K562 (cell line): ENCODE measurements at regions not wholly inside any gene's neighbourhood (a gene's known extent, or its start where the extent isn't known, plus 50 kb on each side); places are given as distances from the start of the nearest gene placed in this dataset.

Experiments used
- BCL6 ChIP-seq: fragments of 250-450 bp; sonication (Bioruptor Pico); IDR thresholded peaks from 2 replicates; pipeline ENCODE4 v1.4.0; 2020
- HES1 ChIP-seq: fragments of 450-650 bp; IDR thresholded peaks from 2 replicates; pipeline ENCODE4 v1.6.1; 2016; ENCODE audit warnings: low read depth, mild to moderate bottlenecking, moderate library complexity
- NFIX ChIP-seq: fragments of 250-450 bp; sonication (Bioruptor Pico); IDR thresholded peaks from 2 replicates; pipeline ENCODE4 v1.4.0; 2020; ENCODE audit warnings: low read depth, mild to moderate bottlenecking, moderate library complexity
- ZFP30 ChIP-seq: fragments of 250-450 bp; sonication (Bioruptor Pico); IDR thresholded peaks from 2 replicates; pipeline ENCODE4 v1.8.0; 2022; ENCODE audit warnings: moderate library complexity, mild to moderate bottlenecking, inconsistent platforms, borderline replicate concordance
- ZKSCAN1 ChIP-seq: fragments of 150-350 bp; IDR thresholded peaks from 2 replicates; pipeline ENCODE4 v1.6.1; 2016; ENCODE audit warnings: low read depth, low read length
- ZNF695 ChIP-seq: fragments of 450-650 bp; formaldehyde crosslinking; IDR thresholded peaks from 2 replicates; pipeline ENCODE4 v1.4.0; 2020; ENCODE audit warnings: mild to moderate bottlenecking, moderate library complexity
- ZNF778 ChIP-seq: fragments of 450-650 bp; formaldehyde crosslinking; IDR thresholded peaks from 2 replicates; pipeline ENCODE4 v1.4.0; 2020; ENCODE audit warnings: mild to moderate bottlenecking, moderate library complexity
- TF ChIP-seq, protein P1 (sequence below): sonication (generic); formaldehyde crosslinking; IDR thresholded peaks from 2 replicates; pipeline ENCODE4 v1.8.0; 2023; ENCODE audit warnings: missing genetic modification reagents, mild to moderate bottlenecking, borderline replicate concordance

DNA sequence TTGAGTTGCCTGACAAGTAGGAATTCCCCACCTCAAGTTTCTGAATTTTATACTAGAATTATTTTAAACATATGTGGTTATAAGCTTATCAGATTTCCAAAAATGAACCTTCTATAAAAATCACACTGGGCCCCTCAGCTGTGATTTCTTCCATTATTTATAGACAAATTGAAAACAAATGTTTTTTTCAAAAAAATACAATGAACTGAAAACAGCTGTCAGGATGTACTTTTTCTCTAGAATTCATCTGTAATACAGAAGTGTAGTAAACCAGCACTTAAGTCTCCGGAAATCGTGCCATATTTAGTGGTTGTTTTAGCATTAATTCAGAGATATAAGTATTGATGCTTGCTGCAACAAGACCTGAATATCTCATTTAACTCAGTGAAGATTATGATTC lies 74.0 kb downstream of the SPRY1 start (continued):
- TF ChIP-seq, protein P1, sequence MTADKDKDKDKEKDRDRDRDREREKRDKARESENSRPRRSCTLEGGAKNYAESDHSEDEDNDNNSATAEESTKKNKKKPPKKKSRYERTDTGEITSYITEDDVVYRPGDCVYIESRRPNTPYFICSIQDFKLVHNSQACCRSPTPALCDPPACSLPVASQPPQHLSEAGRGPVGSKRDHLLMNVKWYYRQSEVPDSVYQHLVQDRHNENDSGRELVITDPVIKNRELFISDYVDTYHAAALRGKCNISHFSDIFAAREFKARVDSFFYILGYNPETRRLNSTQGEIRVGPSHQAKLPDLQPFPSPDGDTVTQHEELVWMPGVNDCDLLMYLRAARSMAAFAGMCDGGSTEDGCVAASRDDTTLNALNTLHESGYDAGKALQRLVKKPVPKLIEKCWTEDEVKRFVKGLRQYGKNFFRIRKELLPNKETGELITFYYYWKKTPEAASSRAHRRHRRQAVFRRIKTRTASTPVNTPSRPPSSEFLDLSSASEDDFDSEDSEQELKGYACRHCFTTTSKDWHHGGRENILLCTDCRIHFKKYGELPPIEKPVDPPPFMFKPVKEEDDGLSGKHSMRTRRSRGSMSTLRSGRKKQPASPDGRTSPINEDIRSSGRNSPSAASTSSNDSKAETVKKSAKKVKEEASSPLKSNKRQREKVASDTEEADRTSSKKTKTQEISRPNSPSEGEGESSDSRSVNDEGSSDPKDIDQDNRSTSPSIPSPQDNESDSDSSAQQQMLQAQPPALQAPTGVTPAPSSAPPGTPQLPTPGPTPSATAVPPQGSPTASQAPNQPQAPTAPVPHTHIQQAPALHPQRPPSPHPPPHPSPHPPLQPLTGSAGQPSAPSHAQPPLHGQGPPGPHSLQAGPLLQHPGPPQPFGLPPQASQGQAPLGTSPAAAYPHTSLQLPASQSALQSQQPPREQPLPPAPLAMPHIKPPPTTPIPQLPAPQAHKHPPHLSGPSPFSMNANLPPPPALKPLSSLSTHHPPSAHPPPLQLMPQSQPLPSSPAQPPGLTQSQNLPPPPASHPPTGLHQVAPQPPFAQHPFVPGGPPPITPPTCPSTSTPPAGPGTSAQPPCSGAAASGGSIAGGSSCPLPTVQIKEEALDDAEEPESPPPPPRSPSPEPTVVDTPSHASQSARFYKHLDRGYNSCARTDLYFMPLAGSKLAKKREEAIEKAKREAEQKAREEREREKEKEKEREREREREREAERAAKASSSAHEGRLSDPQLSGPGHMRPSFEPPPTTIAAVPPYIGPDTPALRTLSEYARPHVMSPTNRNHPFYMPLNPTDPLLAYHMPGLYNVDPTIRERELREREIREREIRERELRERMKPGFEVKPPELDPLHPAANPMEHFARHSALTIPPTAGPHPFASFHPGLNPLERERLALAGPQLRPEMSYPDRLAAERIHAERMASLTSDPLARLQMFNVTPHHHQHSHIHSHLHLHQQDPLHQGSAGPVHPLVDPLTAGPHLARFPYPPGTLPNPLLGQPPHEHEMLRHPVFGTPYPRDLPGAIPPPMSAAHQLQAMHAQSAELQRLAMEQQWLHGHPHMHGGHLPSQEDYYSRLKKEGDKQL (CRISPR knock-in tag) = no peak
- TF ChIP-seq HES1 = no peak
- no peak for TF ChIP-seq ZFP30 (CRISPR knock-in tag)
- no peak for TF ChIP-seq ZKSCAN1
- no peak for TF ChIP-seq ZNF778
- no peak for TF ChIP-seq ZNF695 (CRISPR knock-in tag)
- TF ChIP-seq NFIX (CRISPR knock-in tag) = no peak
- TF ChIP-seq BCL6 (CRISPR knock-in tag) = no peak
